PC-3 (cell line): ENCODE measurements at regions not wholly inside any gene's neighbourhood (a gene's known extent, or its start where the extent isn't known, plus 50 kb on each side); places are given as distances from the start of the nearest gene placed in this dataset.

Experiments used
- ATAC-seq: fragments of 200-7000 bp; cut with Tn5 transposase; 2 replicates; pipeline ENCODE4 v1.9.1; 2020; ENCODE audit warnings: mild to moderate bottlenecking, moderate library complexity
- BruUV-seq: library from RNA; stranded (reverse); fragments of 400-500 nt; replicated peaks from 2 replicates; lab custom pipeline; 2021; lab: Mats Ljungman, UMichigan
- CTCF ChIA-PET: fragments of 300-600 bp; sonication (Branson Sonifier 250); formaldehyde crosslinking; loops from one replicate; lab custom pipeline; 2022; ENCODE audit warnings: antibody characterized with exemption; lab: Charles Lee
- POLR2A ChIA-PET: fragments of 300-600 bp; sonication (Branson Sonifier 250); formaldehyde crosslinking; loops from one replicate; lab custom pipeline; 2022; ENCODE audit warnings: antibody characterized with exemption; ENCODE audit not compliant: unreplicated experiment; lab: Charles Lee
- DNase-seq: peaks from one replicate; pipeline ENCODE4 v3.0.0-alpha.2; 2015
- H2AFZ ChIP-seq: fragments of 300-600 bp; sonication (generic); 2 replicates; pipeline ENCODE4 v1.6.0; 2016; ENCODE audit warnings: antibody characterized with exemption, low read length
- H3F3A ChIP-seq: fragments of 300-600 bp; sonication (generic); one replicate; pipeline ENCODE4 v1.6.0; 2017; ENCODE audit warnings: antibody characterized with exemption, low read length, control low read depth, mild to moderate bottlenecking; ENCODE audit not compliant: unreplicated experiment
- H3K27ac ChIP-seq: fragments of 300-600 bp; sonication (generic); 2 replicates; pipeline ENCODE4 v1.5.1; 2016; ENCODE audit warnings: mild to moderate bottlenecking, low read length
- H3K27me3 ChIP-seq: fragments of 300-600 bp; sonication (generic); 2 replicates; pipeline ENCODE4 v1.6.1; 2016; ENCODE audit warnings: low read length, mixed read lengths
- H3K36me3 ChIP-seq: fragments of 300-600 bp; sonication (generic); 2 replicates; pipeline ENCODE4 v1.6.1; 2016; ENCODE audit warnings: low read depth, mixed run types, low read length, mixed read lengths
- H3K4me1 ChIP-seq: fragments of 300-600 bp; sonication (generic); 2 replicates; pipeline ENCODE4 v1.5.1; 2016; ENCODE audit warnings: low read length; ENCODE audit not compliant: insufficient read depth
- H3K4me2 ChIP-seq: fragments of 300-600 bp; sonication (generic); 2 replicates; pipeline ENCODE4 v1.6.0; 2016; ENCODE audit warnings: low read length
- H3K4me3 ChIP-seq: fragments of 300-600 bp; sonication (generic); 2 replicates; pipeline ENCODE4 v1.5.1; 2016; ENCODE audit warnings: mild to moderate bottlenecking, low read length, mixed read lengths
- H3K79me2 ChIP-seq: fragments of 300-600 bp; sonication (generic); 2 replicates; pipeline ENCODE4 v1.6.1; 2017; ENCODE audit warnings: low read length, mixed read lengths
- H3K9ac ChIP-seq: fragments of 300-600 bp; sonication (generic); 2 replicates; pipeline ENCODE4 v1.6.0; 2016; ENCODE audit warnings: mild to moderate bottlenecking, low read length
- H3K9me2 ChIP-seq: fragments of 300-600 bp; sonication (generic); replicated peaks from 2 replicates; pipeline ENCODE4 v1.6.1; 2016; ENCODE audit warnings: mixed run types, low read length, mixed read lengths
- H3K9me3 ChIP-seq: fragments of 300-600 bp; sonication (generic); 2 replicates; pipeline ENCODE4 v1.6.1; 2016; ENCODE audit warnings: low read length, mixed read lengths
- H4K20me1 ChIP-seq: fragments of 300-600 bp; sonication (generic); 2 replicates; pipeline ENCODE4 v1.6.1; 2016; ENCODE audit warnings: low read length, mixed read lengths
- EZH2 ChIP-seq: fragments of 300-600 bp; sonication (generic); IDR thresholded peaks from one replicate; pipeline ENCODE4 v1.6.1; 2017; ENCODE audit warnings: antibody characterized with exemption, mild to moderate bottlenecking, low read length; ENCODE audit not compliant: unreplicated experiment
- EZH2phosphoT487 ChIP-seq: fragments of 300-600 bp; sonication (generic); IDR thresholded peaks from 2 replicates; pipeline ENCODE4 v1.6.1; 2018; ENCODE audit warnings: mild to moderate bottlenecking, antibody characterized with exemption, low read length, borderline replicate concordance
- intact Hi-C: fragments of 100-400 bp; cut with micrococcal nuclease; formaldehyde crosslinking; loops from 2 replicates; pipeline ENCODE4 v1.9.0; 2023
- TF ChIP-seq, protein P1 (sequence below): fragments of 300-600 bp; sonication (generic); conservative IDR thresholded peaks from 2 replicates; pipeline ENCODE4 v1.5.1; 2017; ENCODE audit warnings: antibody characterized with exemption, low read depth, mild to moderate bottlenecking, low read length

DNA sequence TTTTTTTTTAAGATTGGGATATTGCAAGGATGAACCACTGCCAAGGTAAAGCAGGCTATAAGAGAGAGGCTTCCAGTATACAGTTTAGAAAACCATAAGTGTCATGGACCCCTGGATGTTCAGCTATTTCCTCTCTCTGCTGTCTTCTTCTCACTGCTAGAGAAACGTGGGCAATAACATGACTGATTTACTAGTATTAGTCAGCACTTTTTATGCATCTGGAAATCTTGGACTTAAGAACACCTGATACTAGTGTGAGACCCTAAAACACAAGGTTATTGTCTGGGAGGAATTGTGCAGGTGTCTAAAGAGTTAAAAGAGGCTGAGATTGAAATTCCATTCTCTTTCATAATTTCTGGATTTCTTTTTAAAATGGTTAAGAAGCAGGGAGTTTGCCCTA, 460.6 kb upstream of the MCTP2 start:
- CTCF ChIA-PET: no interaction called here
- POLR2A ChIA-PET: no interaction called here
- Histone ChIP-seq H3K4me1 (no peaks in the 10 kb centered on the region), H3K4me2 (no peak overlapping the region), H3K27ac (no peak overlapping the region), H3K27me3 (no peaks in the 10 kb centered on the region), H2AFZ (no peak overlapping the region), H3K79me2 (no peaks in the 10 kb centered on the region), H3F3A (no peaks in the 10 kb centered on the region), H3K36me3 (no peaks in the 10 kb centered on the region), H3K9me2 (no peaks in the 10 kb centered on the region), H3K9me3 (no peaks in the 10 kb centered on the region), H4K20me1 (no peaks in the 10 kb centered on the region), H3K4me3 (no peak overlapping the region), H3K9ac (no peak overlapping the region)
- no peak for DNase-seq
- no TSS peak for BruUV-seq
- intact Hi-C loops: no loop called here
- TF ChIP-seq EZH2phosphoT487: no peak
- TF ChIP-seq EZH2: no peak
- TF ChIP-seq, protein P1, sequence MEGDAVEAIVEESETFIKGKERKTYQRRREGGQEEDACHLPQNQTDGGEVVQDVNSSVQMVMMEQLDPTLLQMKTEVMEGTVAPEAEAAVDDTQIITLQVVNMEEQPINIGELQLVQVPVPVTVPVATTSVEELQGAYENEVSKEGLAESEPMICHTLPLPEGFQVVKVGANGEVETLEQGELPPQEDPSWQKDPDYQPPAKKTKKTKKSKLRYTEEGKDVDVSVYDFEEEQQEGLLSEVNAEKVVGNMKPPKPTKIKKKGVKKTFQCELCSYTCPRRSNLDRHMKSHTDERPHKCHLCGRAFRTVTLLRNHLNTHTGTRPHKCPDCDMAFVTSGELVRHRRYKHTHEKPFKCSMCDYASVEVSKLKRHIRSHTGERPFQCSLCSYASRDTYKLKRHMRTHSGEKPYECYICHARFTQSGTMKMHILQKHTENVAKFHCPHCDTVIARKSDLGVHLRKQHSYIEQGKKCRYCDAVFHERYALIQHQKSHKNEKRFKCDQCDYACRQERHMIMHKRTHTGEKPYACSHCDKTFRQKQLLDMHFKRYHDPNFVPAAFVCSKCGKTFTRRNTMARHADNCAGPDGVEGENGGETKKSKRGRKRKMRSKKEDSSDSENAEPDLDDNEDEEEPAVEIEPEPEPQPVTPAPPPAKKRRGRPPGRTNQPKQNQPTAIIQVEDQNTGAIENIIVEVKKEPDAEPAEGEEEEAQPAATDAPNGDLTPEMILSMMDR: no peak
- no peak for ATAC-seq

DNA sequence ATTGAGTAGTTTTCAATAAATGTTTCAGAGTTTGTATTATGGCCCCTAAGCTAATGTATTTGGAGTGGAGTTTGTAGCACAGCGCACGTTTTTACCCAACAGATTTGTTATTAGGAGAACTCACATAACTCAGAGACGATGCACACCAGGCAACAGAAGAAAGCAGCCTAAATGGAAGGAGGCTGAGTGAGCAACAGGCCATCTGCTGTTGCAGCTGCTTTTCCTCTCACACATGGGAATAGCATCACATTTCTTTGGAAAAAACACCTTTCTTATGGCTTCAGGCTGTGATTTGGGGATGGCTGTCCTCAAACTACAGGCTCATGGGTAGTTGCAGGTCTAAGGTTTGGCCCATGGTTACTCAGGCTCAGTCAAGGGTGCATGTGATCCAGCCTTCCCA, 469.3 kb upstream of the MCTP2 start:
- Histone ChIP-seq H3K4me2 (no peak overlapping the region), H3K27me3 (no peaks in the 10 kb centered on the region), H2AFZ (no peak overlapping the region), H3K4me3 (no peak overlapping the region), H3K36me3 (no peaks in the 10 kb centered on the region), H3K27ac (no peak overlapping the region), H3F3A (no peaks in the 10 kb centered on the region), H3K9ac (no peak overlapping the region), H3K79me2 (no peaks in the 10 kb centered on the region), H4K20me1 (no peaks in the 10 kb centered on the region), H3K9me2 (no peaks in the 10 kb centered on the region), H3K9me3 (no peaks in the 10 kb centered on the region), H3K4me1 (no peaks in the 10 kb centered on the region)
- no TSS peak for BruUV-seq
- ChIA-PET CTCF (no interaction called here), POLR2A (no interaction called here)
- TF ChIP-seq EZH2phosphoT487: no peak
- TF ChIP-seq, protein P1: no peak
- ATAC-seq (no peak), DNase-seq (no peak)
- intact Hi-C loops: no loop called here

DNA sequence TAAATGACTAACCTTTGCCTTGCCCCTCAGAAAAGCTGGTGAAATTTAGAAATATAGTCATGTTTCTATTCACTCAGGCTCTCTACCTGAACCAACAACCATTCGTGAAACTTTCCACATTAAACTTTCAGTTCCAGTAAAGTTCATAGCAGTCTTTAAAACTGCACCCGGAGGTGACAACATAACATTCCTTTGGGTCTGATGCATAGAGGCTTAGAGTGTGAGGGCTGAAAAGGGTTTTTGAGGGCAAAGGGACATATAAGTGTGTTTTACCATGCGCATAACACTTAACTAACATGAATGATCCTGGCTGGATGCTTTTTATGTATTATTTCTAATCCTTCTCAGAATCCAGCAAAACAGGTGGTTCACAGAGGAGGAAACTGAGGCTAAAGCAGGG, 471.7 kb upstream of the MCTP2 start:
- Histone ChIP-seq H3K9me2 (no peaks in the 10 kb centered on the region), H3K27me3 (no peaks in the 10 kb centered on the region), H3K9ac (no peak overlapping the region), H3K4me3 (no peak overlapping the region), H3K36me3 (no peaks in the 10 kb centered on the region), H3K9me3 (no peaks in the 10 kb centered on the region), H2AFZ (no peak overlapping the region), H3K27ac (no peak overlapping the region), H3K4me2 (no peak overlapping the region), H4K20me1 (no peaks in the 10 kb centered on the region), H3F3A (no peaks in the 10 kb centered on the region), H3K4me1 (no peaks in the 10 kb centered on the region), H3K79me2 (no peaks in the 10 kb centered on the region)
- ATAC-seq (no peak), DNase-seq (no peak)
- BruUV-seq: no TSS peak
- CTCF ChIA-PET: no interaction called here
- TF ChIP-seq EZH2phosphoT487 (no peak), EZH2 (no peak)
- TF ChIP-seq, protein P1: no peak
- intact Hi-C loops: no loop called here
- POLR2A ChIA-PET: no interaction called here
